SH-SY5Y (cell line): ENCODE measurements at regions not wholly inside any gene's neighbourhood (a gene's known extent, or its start where the extent isn't known, plus 50 kb on each side); places are given as distances from the start of the nearest gene placed in this dataset.

Source experiments
- GATA2 ChIP-seq: IDR thresholded peaks from 2 replicates; pipeline ENCODE4 v1.6.1; 2011; ENCODE audit warnings: mild to moderate bottlenecking, low read depth, low read length
- GATA3 ChIP-seq: IDR thresholded peaks from 2 replicates; pipeline ENCODE4 v1.6.1; 2011; ENCODE audit warnings: low read depth, mild to moderate bottlenecking, low read length, moderate library complexity

- TF ChIP-seq GATA3: no peak
- no peak for TF ChIP-seq GATA2
Observed at GRCh38 chr18:10093445-10093844, 179.6 kb downstream of the VAPA start.
